Left lung (tissue), 4 donors: ENCODE measurements at regions not wholly inside any gene's neighbourhood (a gene's known extent, or its start where the extent isn't known, plus 50 kb on each side); places are given as distances from the start of the nearest gene placed in this dataset.

ENCODE experiments used
- ATAC-seq: fragments of 200-7000 bp; cut with Tn5 transposase; one replicate; pipeline ENCODE4 v1.9.1; 2020; ENCODE audit warnings: moderate library complexity
- DNase-seq, 4 donors: peaks; one replicate each; pipeline ENCODE4 v3.0.0-alpha.2; 2013 to 2020
- H3K27ac ChIP-seq, 2 donors: fragments of 200-600 bp; sonication (generic) in 1 of 2; one replicate each; pipeline versions ENCODE4 v1.5.0 to v1.8.0; 2020 to 2021
- H3K27me3 ChIP-seq, 2 donors: fragments of 200-600 bp; sonication (generic) in 1 of 2; one replicate each; pipeline versions ENCODE4 v1.5.0 to v1.8.0; 2020 to 2021
- H3K36me3 ChIP-seq, 2 donors: fragments of 200-600 bp; sonication (generic) in 1 of 2; one replicate each; pipeline versions ENCODE4 v1.5.0 to v1.8.0; 2020 to 2021
- H3K4me1 ChIP-seq, 2 donors: fragments of 200-600 bp; one replicate each; pipeline ENCODE4 v1.8.0; 2021
- H3K4me3 ChIP-seq, 2 donors: fragments of 200-600 bp; sonication (generic) in 1 of 2; one replicate each; pipeline versions ENCODE4 v1.5.0 to v1.8.0; 2020 to 2021; ENCODE audit warnings: mild to moderate bottlenecking in 1 of 2
- H3K9me3 ChIP-seq, 2 donors: fragments of 200-600 bp; sonication (generic) in 1 of 2; one replicate each; pipeline versions ENCODE4 v1.5.0 to v1.8.0; 2020 to 2021
- intact Hi-C, 2 donors: fragments of 100-400 bp; cut with DNase I; formaldehyde crosslinking; loops; one replicate each; pipeline versions ENCODE4 v1.11.2 to v1.14.2; 2022
- TF ChIP-seq, protein P1 (sequence below), 2 donors: fragments of 200-600 bp; sonication (generic) in 1 of 2; IDR thresholded peaks; one replicate each; pipeline versions ENCODE4 v1.5.0 to v1.8.0; 2021; ENCODE audit warnings: antibody characterized with exemption in 2 of 2
- donor health status: DM: no; HTN: yes; CAD: no.
- donor health status: DM: no; HTN: no; CAD: no.

DNA sequence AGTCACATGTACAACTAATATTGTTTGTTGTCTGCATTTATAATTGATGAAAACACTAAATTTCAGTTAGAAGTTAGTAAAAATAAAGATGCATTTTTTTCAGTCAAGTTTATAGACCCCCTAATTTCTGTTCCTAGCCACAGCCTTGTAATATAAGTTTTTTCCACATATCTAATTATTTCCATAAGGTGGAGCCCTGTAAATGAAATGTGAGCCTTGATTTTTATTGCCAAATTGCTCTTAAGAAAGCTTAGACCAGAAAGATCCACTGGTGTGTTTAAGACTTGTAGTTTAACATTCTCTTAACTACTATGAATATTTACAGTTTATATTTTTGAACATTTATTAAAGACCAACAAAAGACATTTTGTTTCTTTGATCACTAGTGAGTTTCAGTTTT is 322.1 kb upstream of the RGS6 start:
- Histone ChIP-seq H3K9me3 (no peaks in the 10 kb centered on the region), H3K36me3 (no peaks in the 10 kb centered on the region), H3K27me3 (no peaks in the 10 kb centered on the region), H3K4me3 (no peak overlapping the region), H3K27ac (no peak overlapping the region), H3K4me1 (no peaks in the 10 kb centered on the region)
- TF ChIP-seq, protein P1, sequence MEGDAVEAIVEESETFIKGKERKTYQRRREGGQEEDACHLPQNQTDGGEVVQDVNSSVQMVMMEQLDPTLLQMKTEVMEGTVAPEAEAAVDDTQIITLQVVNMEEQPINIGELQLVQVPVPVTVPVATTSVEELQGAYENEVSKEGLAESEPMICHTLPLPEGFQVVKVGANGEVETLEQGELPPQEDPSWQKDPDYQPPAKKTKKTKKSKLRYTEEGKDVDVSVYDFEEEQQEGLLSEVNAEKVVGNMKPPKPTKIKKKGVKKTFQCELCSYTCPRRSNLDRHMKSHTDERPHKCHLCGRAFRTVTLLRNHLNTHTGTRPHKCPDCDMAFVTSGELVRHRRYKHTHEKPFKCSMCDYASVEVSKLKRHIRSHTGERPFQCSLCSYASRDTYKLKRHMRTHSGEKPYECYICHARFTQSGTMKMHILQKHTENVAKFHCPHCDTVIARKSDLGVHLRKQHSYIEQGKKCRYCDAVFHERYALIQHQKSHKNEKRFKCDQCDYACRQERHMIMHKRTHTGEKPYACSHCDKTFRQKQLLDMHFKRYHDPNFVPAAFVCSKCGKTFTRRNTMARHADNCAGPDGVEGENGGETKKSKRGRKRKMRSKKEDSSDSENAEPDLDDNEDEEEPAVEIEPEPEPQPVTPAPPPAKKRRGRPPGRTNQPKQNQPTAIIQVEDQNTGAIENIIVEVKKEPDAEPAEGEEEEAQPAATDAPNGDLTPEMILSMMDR (IDR thresholded peaks at IDR 0.05), result no peak
- intact Hi-C loops, result no loop called here
- ATAC-seq, result no peak
- no peak for DNase-seq

DNA sequence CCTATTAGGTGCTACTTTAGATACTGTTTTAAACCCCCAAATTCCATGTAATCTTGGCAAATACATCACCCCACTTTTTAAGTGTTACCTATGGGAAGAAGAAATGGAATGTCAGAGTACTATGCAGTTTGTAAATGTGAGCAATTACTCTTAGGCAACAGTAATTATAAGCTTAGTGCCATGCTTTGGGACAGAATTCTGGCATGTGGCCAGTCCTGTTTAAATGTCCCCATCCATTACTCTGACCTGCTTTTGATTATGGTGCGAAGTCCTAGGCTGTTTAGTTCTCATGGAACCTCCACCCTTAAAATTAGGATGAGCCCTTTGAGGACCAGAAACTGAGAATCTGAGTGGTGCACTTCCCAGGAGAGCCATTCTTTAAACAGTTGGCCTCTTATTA is 321.4 kb upstream of the RGS6 start:
- Histone ChIP-seq H3K4me3 (no peak overlapping the region), H3K4me1 (no peaks in the 10 kb centered on the region), H3K9me3 (no peaks in the 10 kb centered on the region), H3K27me3 (no peaks in the 10 kb centered on the region), H3K36me3 (no peaks in the 10 kb centered on the region), H3K27ac (no peak overlapping the region)
- intact Hi-C loops, result no loop called here
- TF ChIP-seq, protein P1 (IDR thresholded peaks at IDR 0.05), result no peak
- DNase-seq, result no peak
- ATAC-seq, result no peak

DNA sequence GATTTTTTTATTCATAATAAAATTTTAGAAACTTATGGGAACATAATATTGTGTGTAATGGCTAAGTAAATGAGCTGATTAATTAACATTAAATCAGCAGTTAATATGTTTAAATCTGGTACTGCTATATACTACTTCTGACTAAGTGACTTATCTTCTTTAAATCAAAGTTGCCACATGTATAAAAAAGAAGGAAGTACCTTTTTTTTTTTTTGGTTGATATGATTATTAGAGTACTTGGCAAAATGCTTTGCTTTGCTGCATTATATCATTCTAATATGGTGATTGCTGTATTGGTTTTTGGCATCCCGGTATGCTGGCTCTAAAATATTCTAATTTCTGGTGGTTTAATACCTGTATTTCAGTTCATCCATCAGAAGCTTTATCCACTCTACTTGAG is 319.1 kb upstream of the RGS6 start:
- TF ChIP-seq, protein P1 (IDR thresholded peaks at IDR 0.05), result no peak
- intact Hi-C loops, result no loop called here

DNA sequence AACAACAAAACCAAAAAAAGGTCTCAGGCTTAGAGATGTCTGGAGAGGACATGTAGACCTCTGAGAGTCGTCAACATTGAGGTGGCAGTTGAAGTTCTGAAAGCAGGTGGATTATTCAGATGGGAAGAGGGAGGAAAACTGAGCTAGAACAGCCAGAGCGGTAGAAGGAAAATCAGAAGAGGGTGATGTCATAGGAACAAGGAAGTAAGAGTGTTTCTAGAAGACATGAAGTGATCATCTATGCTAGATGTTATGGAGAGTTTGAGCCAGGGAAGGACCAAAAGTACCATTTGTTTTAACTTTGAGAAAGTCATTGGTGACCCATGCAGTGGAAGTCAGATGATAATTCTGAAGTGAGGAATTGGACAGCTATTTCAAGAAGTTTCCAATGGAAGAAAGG is 316.2 kb upstream of the RGS6 start:
- Histone ChIP-seq H3K4me3 (no peak overlapping the region), H3K4me1 (no peaks in the 10 kb centered on the region), H3K27me3 (no peaks in the 10 kb centered on the region), H3K9me3 (no peaks in the 10 kb centered on the region), H3K27ac (no peak overlapping the region), H3K36me3 (no peaks in the 10 kb centered on the region)
- intact Hi-C loops, result no loop called here
- TF ChIP-seq, protein P1 (IDR thresholded peaks at IDR 0.05), result no peak
- DNase-seq, result no peak
- ATAC-seq, result no peak

More for the DNA sequence above, 319.1 kb upstream of the RGS6 start:
- no peak for DNase-seq
- H3K36me3 ChIP-seq, result no peaks in the 10 kb centered on the region
- ATAC-seq, result no peak
- H3K4me1 ChIP-seq, result no peaks in the 10 kb centered on the region
- H3K9me3 ChIP-seq, result no peaks in the 10 kb centered on the region
- H3K27ac ChIP-seq, result no peak overlapping the region
- no peak overlapping the region for H3K4me3 ChIP-seq
- no peaks in the 10 kb centered on the region for H3K27me3 ChIP-seq

DNA sequence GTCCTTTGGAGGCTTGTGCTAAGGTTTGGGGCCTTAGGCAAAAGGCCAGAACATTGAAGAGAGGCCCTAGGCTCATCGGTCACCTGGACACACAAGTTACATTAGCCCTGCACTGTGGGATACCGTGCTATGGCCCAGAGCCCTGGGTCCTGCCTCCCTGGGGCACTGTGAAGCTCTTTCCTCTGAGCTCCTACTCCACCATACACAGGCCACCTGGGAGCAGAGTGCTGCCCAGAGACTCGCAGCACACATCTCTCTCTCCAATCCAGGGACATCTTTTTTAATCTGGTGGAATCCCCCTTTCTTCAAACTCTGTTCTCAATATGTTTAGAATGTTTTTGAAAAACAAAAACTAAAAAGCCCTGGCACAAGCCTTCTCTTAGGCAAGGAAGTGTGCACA is 314.2 kb upstream of the RGS6 start:
- H3K9me3 ChIP-seq, result no peaks in the 10 kb centered on the region
- no peak overlapping the region for H3K27ac ChIP-seq
- DNase-seq (no peak), ATAC-seq (no peak)
- H3K4me1 ChIP-seq, result no peaks in the 10 kb centered on the region
- intact Hi-C loops, result no loop called here
- no peak overlapping the region for H3K4me3 ChIP-seq
- H3K27me3 ChIP-seq, result no peaks in the 10 kb centered on the region
- no peaks in the 10 kb centered on the region for H3K36me3 ChIP-seq
- TF ChIP-seq, protein P1 (IDR thresholded peaks at IDR 0.05), result no peak
